Caco-2 (cell line): ENCODE measurements at regions not wholly inside any gene's neighbourhood (a gene's known extent, or its start where the extent isn't known, plus 50 kb on each side); places are given as distances from the start of the nearest gene placed in this dataset.

Source experiments
- BruUV-seq: library from RNA; stranded (reverse); fragments of 400-500 nt; replicated peaks from 2 replicates; lab custom pipeline; 2021; lab: Mats Ljungman, UMichigan
- CTCF ChIA-PET: fragments of 300-600 bp; sonication (Branson Sonifier 250); formaldehyde crosslinking; loops from one replicate; lab custom pipeline; 2022; ENCODE audit warnings: antibody characterized with exemption; lab: Charles Lee
- POLR2A ChIA-PET: fragments of 300-600 bp; sonication (Branson Sonifier 250); formaldehyde crosslinking; loops from one replicate; lab custom pipeline; 2022; ENCODE audit warnings: antibody characterized with exemption; lab: Charles Lee
- DNase-seq, 2 experiments: peaks; one replicate each; pipeline versions ENCODE4 v3.0.0 to v3.0.0-alpha.2; 2020 to 2022
- H3K27me3 ChIP-seq: replicated peaks from 2 replicates; pipeline ENCODE4 v1.6.0; 2011; ENCODE audit warnings: low read length; ENCODE audit not compliant: control insufficient read depth, insufficient read depth
- H3K36me3 ChIP-seq: 2 replicates; pipeline ENCODE4 v1.5.1; 2011; ENCODE audit warnings: low read length; ENCODE audit not compliant: control insufficient read depth, insufficient read depth
- H3K4me1 ChIP-seq: fragments of 250-450 bp; sonication (Bioruptor Pico); 2 replicates; pipeline ENCODE4 v1.5.1; 2020; ENCODE audit warnings: mild to moderate bottlenecking
- H3K4me3 ChIP-seq: 2 replicates; pipeline ENCODE4 v1.5.1; 2011; ENCODE audit warnings: low read depth, mild to moderate bottlenecking, control low read depth, low read length
- H3K9me3 ChIP-seq: fragments of 250-450 bp; sonication (Bioruptor Pico); 2 replicates; pipeline ENCODE4 v1.5.1; 2020; ENCODE audit warnings: mild to moderate bottlenecking, moderate library complexity
- H3K27ac Mint-ChIP-seq: one replicate; pipeline ENCODE4 v1.8.0; 2022; ENCODE audit warnings: mixed read lengths; ENCODE audit not compliant: unreplicated experiment
- H3K27me3 Mint-ChIP-seq: one replicate; pipeline ENCODE4 v1.8.0; 2022; ENCODE audit warnings: mixed read lengths; ENCODE audit not compliant: insufficient read depth, unreplicated experiment
- H3K36me3 Mint-ChIP-seq: one replicate; pipeline ENCODE4 v1.8.0; 2022; ENCODE audit warnings: mild to moderate bottlenecking, mixed read lengths; ENCODE audit not compliant: insufficient read depth, unreplicated experiment
- H3K4me1 Mint-ChIP-seq: one replicate; pipeline ENCODE4 v1.8.0; 2022; ENCODE audit warnings: low read depth, mixed read lengths; ENCODE audit not compliant: unreplicated experiment
- H3K4me3 Mint-ChIP-seq: one replicate; pipeline ENCODE4 v1.8.0; 2022; ENCODE audit warnings: mild to moderate bottlenecking, moderate library complexity, mixed read lengths; ENCODE audit not compliant: unreplicated experiment
- H3K9me3 Mint-ChIP-seq: one replicate; pipeline ENCODE4 v1.8.0; 2022; ENCODE audit warnings: mixed read lengths; ENCODE audit not compliant: unreplicated experiment
- CTCF ChIP-seq, 2 experiments: fragments of 200-600 bp in 1 of 2; IDR thresholded peaks; 1 replicate in 1 of 2; 2 replicates in 1 of 2; pipeline versions ENCODE4 v1.5.1 to v1.8.0; 2011 to 2022; ENCODE audit warnings: antibody characterized with exemption in 1 of 2, control low read depth in 1 of 2, inconsistent platforms in 1 of 2, low read depth in 1 of 2, low read length in 1 of 2, mild to moderate bottlenecking in 1 of 2, moderate library complexity in 1 of 2; ENCODE audit not compliant: insufficient read depth in 1 of 2, severe bottlenecking in 1 of 2, unreplicated experiment in 1 of 2
- intact Hi-C: fragments of 100-400 bp; cut with micrococcal nuclease; formaldehyde crosslinking; loops from one replicate; pipeline ENCODE4 v1.10.0; 2022; ENCODE audit not compliant: unreplicated experiment

DNA sequence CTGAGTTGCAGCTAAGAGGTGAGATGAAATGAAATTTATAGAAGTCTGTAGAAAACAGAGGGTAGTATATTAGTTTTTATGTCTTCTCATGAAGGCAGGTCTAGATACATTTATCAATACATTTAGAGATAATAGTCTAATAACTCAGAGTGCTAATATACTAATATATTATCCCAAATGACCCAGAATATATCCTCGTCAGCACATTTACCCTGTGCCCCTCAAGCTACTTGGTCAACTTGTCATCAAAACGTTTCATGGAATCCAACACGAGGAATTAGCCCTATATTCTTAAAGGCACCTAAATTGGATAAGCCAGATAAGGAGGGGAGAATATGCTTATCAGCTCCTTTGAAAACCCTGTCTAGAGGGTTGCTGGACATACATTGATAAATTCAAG, 415.1 kb upstream of the LRRTM1 start:
- H3K36me3 ChIP-seq, result no peaks in the 10 kb centered on the region
- H3K9me3 ChIP-seq, result no peaks in the 10 kb centered on the region
- intact Hi-C loops, result no loop called here
- Mint-ChIP-seq H3K9me3 (no peaks in the 10 kb centered on the region), H3K27ac (no peak overlapping the region), H3K4me3 (no peak overlapping the region), H3K36me3 (no peaks in the 10 kb centered on the region), H3K27me3 (no peaks in the 10 kb centered on the region), H3K4me1 (no peaks in the 10 kb centered on the region)
- BruUV-seq, result no TSS peak
- H3K27me3 ChIP-seq, result no peaks in the 10 kb centered on the region
- no peak for DNase-seq
- H3K4me3 ChIP-seq, result no peak overlapping the region
- POLR2A ChIA-PET, result no interaction called here
- no peaks in the 10 kb centered on the region for H3K4me1 ChIP-seq
- CTCF ChIA-PET, result no interaction called here
- no peak for TF ChIP-seq CTCF (IDR thresholded peaks at IDR 0.05; ENCODE audit: insufficient read depth in 1 of 2, low read depth in 1 of 2, low read length in 1 of 2, severe bottlenecking in 1 of 2, unreplicated experiment in 1 of 2)

GRCh38 chr2:80715433-80715832, 410.9 kb upstream of the LRRTM1 start:
- Histone ChIP-seq H3K4me3 (no peak overlapping the region), H3K9me3 (no peaks in the 10 kb centered on the region), H3K4me1 (no peaks in the 10 kb centered on the region), H3K27me3 (no peaks in the 10 kb centered on the region), H3K36me3 (no peaks in the 10 kb centered on the region)
- DNase-seq, result no peak
- Mint-ChIP-seq H3K4me3 (no peak overlapping the region), H3K4me1 (no peaks in the 10 kb centered on the region), H3K9me3 (no peaks in the 10 kb centered on the region), H3K27me3 (peaks cover 2% of the 10 kb centered on the region), H3K27ac (no peak overlapping the region), H3K36me3 (no peaks in the 10 kb centered on the region)
- POLR2A ChIA-PET, result no interaction called here
- intact Hi-C loops, result no loop called here
- CTCF ChIA-PET, result interaction anchor here (0.7 kb wide), 1 partner anchor 376 kb away, joined by 3 read pairs; no protein-coding TSS in a partner anchor
- TF ChIP-seq CTCF (IDR thresholded peaks at IDR 0.05; ENCODE audit: insufficient read depth in 1 of 2, low read depth in 1 of 2, low read length in 1 of 2, severe bottlenecking in 1 of 2, unreplicated experiment in 1 of 2), result no peak
- no TSS peak for BruUV-seq

GRCh38 chr2:80711915-80712314, 407.4 kb upstream of the LRRTM1 start:
- Mint-ChIP-seq H3K9me3 (no peaks in the 10 kb centered on the region), H3K27me3 (peaks cover 2% of the 10 kb centered on the region), H3K36me3 (no peaks in the 10 kb centered on the region), H3K27ac (no peak overlapping the region), H3K4me1 (no peaks in the 10 kb centered on the region), H3K4me3 (no peak overlapping the region)
- ChIA-PET POLR2A (no interaction called here), CTCF (no interaction called here)
- no peak for DNase-seq
- H3K9me3 ChIP-seq, result no peaks in the 10 kb centered on the region
- BruUV-seq, result no TSS peak
- intact Hi-C loops, result no loop called here
- no peaks in the 10 kb centered on the region for H3K4me1 ChIP-seq
- no peak overlapping the region for H3K4me3 ChIP-seq
- no peak for TF ChIP-seq CTCF (IDR thresholded peaks at IDR 0.05; ENCODE audit: insufficient read depth in 1 of 2, low read depth in 1 of 2, low read length in 1 of 2, severe bottlenecking in 1 of 2, unreplicated experiment in 1 of 2)
- H3K27me3 ChIP-seq, result no peaks in the 10 kb centered on the region
- no peaks in the 10 kb centered on the region for H3K36me3 ChIP-seq
